SK-N-SH treated with all-trans-retinoic acid at 6 μM for 48 hours (cell line): ENCODE measurements at regions not wholly inside any gene's neighbourhood (a gene's known extent, or its start where the extent isn't known, plus 50 kb on each side); places are given as distances from the start of the nearest gene placed in this dataset.

ENCODE experiments used
- ATAC-seq: fragments of 200-7000 bp; cut with Tn5 transposase; 3 replicates; pipeline ENCODE4 v1.9.1; 2020; ENCODE audit warnings: mild to moderate bottlenecking, moderate library complexity
- BACH2 ChIP-seq: fragments of 250-450 bp; sonication (Bioruptor Pico); IDR thresholded peaks from 2 replicates; pipeline ENCODE4 v1.9.0; 2021; ENCODE audit warnings: mild to moderate bottlenecking, borderline replicate concordance
- GLIS3 ChIP-seq: fragments of 250-450 bp; sonication (Bioruptor Pico); IDR thresholded peaks from 2 replicates; pipeline ENCODE4 v1.5.0; 2020; ENCODE audit warnings: mild to moderate bottlenecking, moderate library complexity
- ISL1 ChIP-seq: fragments of 250-450 bp; sonication (Bioruptor Pico); IDR thresholded peaks from 2 replicates; pipeline ENCODE4 v2.1.2; 2022; ENCODE audit warnings: mild to moderate bottlenecking, moderate library complexity
- OSR1 ChIP-seq: fragments of 250-450 bp; sonication (Bioruptor Pico); IDR thresholded peaks from 2 replicates; pipeline ENCODE4 v1.8.0; 2022; ENCODE audit warnings: moderate library complexity, mild to moderate bottlenecking, inconsistent platforms
- PATZ1 ChIP-seq: fragments of 250-450 bp; sonication (Bioruptor Pico); IDR thresholded peaks from 2 replicates; pipeline ENCODE4 v1.8.0; 2020; ENCODE audit warnings: mild to moderate bottlenecking, moderate library complexity, borderline replicate concordance
- PPARA ChIP-seq: fragments of 250-450 bp; sonication (Bioruptor Pico); IDR thresholded peaks from 2 replicates; pipeline ENCODE4 v1.5.0; 2020; ENCODE audit warnings: mild to moderate bottlenecking, borderline replicate concordance
- RARB ChIP-seq: fragments of 250-450 bp; sonication (Bioruptor Pico); IDR thresholded peaks from 2 replicates; pipeline ENCODE4 v1.8.0; 2021; ENCODE audit warnings: mild to moderate bottlenecking, moderate library complexity
- SNAI2 ChIP-seq: fragments of 250-450 bp; sonication (Bioruptor Pico); IDR thresholded peaks from 2 replicates; pipeline ENCODE4 v1.5.0; 2020; ENCODE audit warnings: mild to moderate bottlenecking, moderate library complexity
- TCF4 ChIP-seq: fragments of 250-450 bp; sonication (Bioruptor Pico); IDR thresholded peaks from 2 replicates; pipeline ENCODE4 v1.8.0; 2021; ENCODE audit warnings: mild to moderate bottlenecking, moderate library complexity, borderline replicate concordance
- TOX ChIP-seq: fragments of 250-450 bp; sonication (Bioruptor Pico); IDR thresholded peaks from 2 replicates; pipeline ENCODE4 v1.8.0; 2021; ENCODE audit warnings: mild to moderate bottlenecking, moderate library complexity, borderline replicate concordance
- ZC3H10 ChIP-seq: fragments of 250-450 bp; sonication (Bioruptor Pico); IDR thresholded peaks from 2 replicates; pipeline ENCODE4 v1.5.1; 2021; ENCODE audit warnings: mild to moderate bottlenecking, moderate library complexity
- ZFP3 ChIP-seq: fragments of 250-450 bp; sonication (Bioruptor Pico); IDR thresholded peaks from 2 replicates; pipeline ENCODE4 v1.5.0; 2020; ENCODE audit warnings: mild to moderate bottlenecking, moderate library complexity
- ZFP30 ChIP-seq: fragments of 450-650 bp; formaldehyde crosslinking; IDR thresholded peaks from 2 replicates; pipeline ENCODE4 v1.5.0; 2022; ENCODE audit warnings: mild to moderate bottlenecking, moderate library complexity
- ZNF565 ChIP-seq: fragments of 450-650 bp; formaldehyde crosslinking; conservative IDR thresholded peaks from 2 replicates; pipeline ENCODE4 v1.5.0; 2020; ENCODE audit warnings: low read depth, mild to moderate bottlenecking, moderate library complexity
- ZNF70 ChIP-seq: fragments of 450-650 bp; formaldehyde crosslinking; IDR thresholded peaks from 2 replicates; pipeline ENCODE4 v1.5.0; 2020; ENCODE audit warnings: mild to moderate bottlenecking, moderate library complexity
- ZNF8 ChIP-seq: fragments of 450-650 bp; formaldehyde crosslinking; IDR thresholded peaks from 2 replicates; pipeline ENCODE4 v1.5.0; 2020; ENCODE audit warnings: mild to moderate bottlenecking, moderate library complexity
- TF ChIP-seq, protein P1 (sequence below): fragments of 250-450 bp; sonication (Bioruptor Pico); IDR thresholded peaks from 2 replicates; pipeline ENCODE4 v1.5.1; 2021; ENCODE audit warnings: mild to moderate bottlenecking, moderate library complexity
- TF ChIP-seq, protein P2 (sequence below): fragments of 250-450 bp; sonication (Bioruptor Pico); IDR thresholded peaks from 2 replicates; pipeline ENCODE4 v1.5.1; 2020; ENCODE audit warnings: low read depth, mild to moderate bottlenecking, moderate library complexity
- TF ChIP-seq, protein P3 (sequence below): fragments of 250-450 bp; sonication (Bioruptor Pico); IDR thresholded peaks from 2 replicates; pipeline ENCODE4 v1.8.0; 2021; ENCODE audit warnings: low read depth, mild to moderate bottlenecking, moderate library complexity, borderline replicate concordance

- TF ChIP-seq OSR1 (CRISPR knock-in tag), result no peak
- no peak for TF ChIP-seq GLIS3
- TF ChIP-seq ISL1, result no peak
- TF ChIP-seq TOX, result no peak
- no peak for TF ChIP-seq ZFP3 (CRISPR knock-in tag)
- no peak for TF ChIP-seq ZFP30 (CRISPR knock-in tag)
- TF ChIP-seq PATZ1 (CRISPR knock-in tag), result no peak
- TF ChIP-seq, protein P1, sequence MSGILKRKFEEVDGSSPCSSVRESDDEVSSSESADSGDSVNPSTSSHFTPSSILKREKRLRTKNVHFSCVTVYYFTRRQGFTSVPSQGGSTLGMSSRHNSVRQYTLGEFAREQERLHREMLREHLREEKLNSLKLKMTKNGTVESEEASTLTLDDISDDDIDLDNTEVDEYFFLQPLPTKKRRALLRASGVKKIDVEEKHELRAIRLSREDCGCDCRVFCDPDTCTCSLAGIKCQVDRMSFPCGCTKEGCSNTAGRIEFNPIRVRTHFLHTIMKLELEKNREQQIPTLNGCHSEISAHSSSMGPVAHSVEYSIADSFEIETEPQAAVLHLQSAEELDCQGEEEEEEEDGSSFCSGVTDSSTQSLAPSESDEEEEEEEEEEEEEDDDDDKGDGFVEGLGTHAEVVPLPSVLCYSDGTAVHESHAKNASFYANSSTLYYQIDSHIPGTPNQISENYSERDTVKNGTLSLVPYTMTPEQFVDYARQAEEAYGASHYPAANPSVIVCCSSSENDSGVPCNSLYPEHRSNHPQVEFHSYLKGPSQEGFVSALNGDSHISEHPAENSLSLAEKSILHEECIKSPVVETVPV, result no peak
- TF ChIP-seq ZNF565 (CRISPR knock-in tag), result no peak
Observed at GRCh38 chr12:128180166-128180565, 86.8 kb upstream of the TMEM132C start (continued).

GRCh38 chr12:128190052-128190451, 76.9 kb upstream of the TMEM132C start:
- TF ChIP-seq ZFP30 (CRISPR knock-in tag) (no peak), SNAI2 (CRISPR knock-in tag) (no peak), ZFP3 (CRISPR knock-in tag) (no peak), TOX (no peak), BACH2 (CRISPR knock-in tag) (no peak), ZC3H10 (CRISPR knock-in tag) (no peak), ZNF70 (CRISPR knock-in tag) (no peak), ZNF8 (CRISPR knock-in tag) (no peak), TCF4 (CRISPR knock-in tag) (no peak), ZNF565 (CRISPR knock-in tag) (no peak), RARB (CRISPR knock-in tag) (no peak), GLIS3 (no peak), PPARA (CRISPR knock-in tag) (no peak)
- TF ChIP-seq, protein P2, sequence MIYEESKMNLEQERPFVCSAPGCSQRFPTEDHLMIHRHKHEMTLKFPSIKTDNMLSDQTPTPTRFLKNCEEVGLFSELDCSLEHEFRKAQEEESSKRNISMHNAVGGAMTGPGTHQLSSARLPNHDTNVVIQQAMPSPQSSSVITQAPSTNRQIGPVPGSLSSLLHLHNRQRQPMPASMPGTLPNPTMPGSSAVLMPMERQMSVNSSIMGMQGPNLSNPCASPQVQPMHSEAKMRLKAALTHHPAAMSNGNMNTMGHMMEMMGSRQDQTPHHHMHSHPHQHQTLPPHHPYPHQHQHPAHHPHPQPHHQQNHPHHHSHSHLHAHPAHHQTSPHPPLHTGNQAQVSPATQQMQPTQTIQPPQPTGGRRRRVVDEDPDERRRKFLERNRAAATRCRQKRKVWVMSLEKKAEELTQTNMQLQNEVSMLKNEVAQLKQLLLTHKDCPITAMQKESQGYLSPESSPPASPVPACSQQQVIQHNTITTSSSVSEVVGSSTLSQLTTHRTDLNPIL, result no peak
- TF ChIP-seq, protein P3, sequence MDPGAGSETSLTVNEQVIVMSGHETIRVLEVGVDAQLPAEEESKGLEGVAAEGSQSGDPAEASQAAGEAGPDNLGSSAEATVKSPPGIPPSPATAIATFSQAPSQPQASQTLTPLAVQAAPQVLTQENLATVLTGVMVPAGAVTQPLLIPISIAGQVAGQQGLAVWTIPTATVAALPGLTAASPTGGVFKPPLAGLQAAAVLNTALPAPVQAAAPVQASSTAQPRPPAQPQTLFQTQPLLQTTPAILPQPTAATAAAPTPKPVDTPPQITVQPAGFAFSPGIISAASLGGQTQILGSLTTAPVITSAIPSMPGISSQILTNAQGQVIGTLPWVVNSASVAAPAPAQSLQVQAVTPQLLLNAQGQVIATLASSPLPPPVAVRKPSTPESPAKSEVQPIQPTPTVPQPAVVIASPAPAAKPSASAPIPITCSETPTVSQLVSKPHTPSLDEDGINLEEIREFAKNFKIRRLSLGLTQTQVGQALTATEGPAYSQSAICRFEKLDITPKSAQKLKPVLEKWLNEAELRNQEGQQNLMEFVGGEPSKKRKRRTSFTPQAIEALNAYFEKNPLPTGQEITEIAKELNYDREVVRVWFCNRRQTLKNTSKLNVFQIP, result no peak
- TF ChIP-seq, protein P1, result no peak
- TF ChIP-seq, all 23 proteins: peak for 0

GRCh38 chr12:128190614-128191013, 76.4 kb upstream of the TMEM132C start:
- TF ChIP-seq OSR1 (CRISPR knock-in tag) (no peak), ISL1 (no peak), ZFP30 (CRISPR knock-in tag) (no peak), PATZ1 (CRISPR knock-in tag) (no peak)
- TF ChIP-seq, protein P1, result no peak
- no peak for ATAC-seq

More at GRCh38 chr12:128190052-128190451, 76.9 kb upstream of the TMEM132C start:
- ATAC-seq, result no peak
